HepG2 (cell line): ENCODE measurements at regions not wholly inside any gene's neighbourhood (a gene's known extent, or its start where the extent isn't known, plus 50 kb on each side); places are given as distances from the start of the nearest gene placed in this dataset.

ENCODE experiments used
- JUN ChIP-seq: sonication (generic); formaldehyde crosslinking; IDR thresholded peaks from 2 replicates; pipeline ENCODE4 v1.4.0; 2020; ENCODE audit warnings: mild to moderate bottlenecking, missing genetic modification reagents
- KDM5A ChIP-seq: fragments of 200-600 bp; sonication (generic); IDR thresholded peaks from 2 replicates; pipeline ENCODE4 v1.7.0; 2018; ENCODE audit warnings: antibody characterized with exemption, mild to moderate bottlenecking, low read length, borderline replicate concordance
- POLR2A ChIP-seq, 2 experiments: IDR thresholded peaks; 2 replicates each; pipeline ENCODE4 v1.6.1; 2011; ENCODE audit warnings: low read depth in 2 of 2, low read length in 2 of 2, mild to moderate bottlenecking in 1 of 2, moderate library complexity in 1 of 2; ENCODE audit not compliant: insufficient read depth in 1 of 2
- TAF1 ChIP-seq: sonication (generic); formaldehyde crosslinking; IDR thresholded peaks from 2 replicates; pipeline ENCODE4 v1.4.0; 2020; ENCODE audit warnings: missing genetic modification reagents
- ZHX1 ChIP-seq: sonication (generic); formaldehyde crosslinking; IDR thresholded peaks from 2 replicates; pipeline ENCODE4 v1.8.1; 2022; ENCODE audit warnings: low read depth, mild to moderate bottlenecking, missing genetic modification reagents
- ZNF274 ChIP-seq: sonication (generic); formaldehyde crosslinking; IDR thresholded peaks from 2 replicates; pipeline ENCODE4 v1.5.1; 2020; ENCODE audit warnings: mild to moderate bottlenecking, missing genetic modification reagents
- ZNF569 ChIP-seq: sonication (generic); formaldehyde crosslinking; IDR thresholded peaks from 2 replicates; pipeline ENCODE4 v1.5.0; 2020; ENCODE audit warnings: mild to moderate bottlenecking, missing genetic modification reagents, moderate library complexity, borderline replicate concordance
- TF ChIP-seq, protein P1 (sequence below): sonication (generic); formaldehyde crosslinking; IDR thresholded peaks from 2 replicates; pipeline ENCODE4 v1.5.0; 2020; ENCODE audit warnings: mild to moderate bottlenecking, missing genetic modification reagents, moderate library complexity

GRCh38 chr9:85182383-85182782 lies 512.9 kb downstream of the NTRK2 start:
- TF ChIP-seq POLR2A (IDR thresholded peaks at IDR 0.05; ENCODE audit: insufficient read depth in 1 of 2, low read depth in 2 of 2, low read length in 2 of 2): no peak
- TF ChIP-seq ZNF569 (CRISPR knock-in tag): no peak
- no peak for TF ChIP-seq JUN (CRISPR knock-in tag)
- TF ChIP-seq, protein P1, sequence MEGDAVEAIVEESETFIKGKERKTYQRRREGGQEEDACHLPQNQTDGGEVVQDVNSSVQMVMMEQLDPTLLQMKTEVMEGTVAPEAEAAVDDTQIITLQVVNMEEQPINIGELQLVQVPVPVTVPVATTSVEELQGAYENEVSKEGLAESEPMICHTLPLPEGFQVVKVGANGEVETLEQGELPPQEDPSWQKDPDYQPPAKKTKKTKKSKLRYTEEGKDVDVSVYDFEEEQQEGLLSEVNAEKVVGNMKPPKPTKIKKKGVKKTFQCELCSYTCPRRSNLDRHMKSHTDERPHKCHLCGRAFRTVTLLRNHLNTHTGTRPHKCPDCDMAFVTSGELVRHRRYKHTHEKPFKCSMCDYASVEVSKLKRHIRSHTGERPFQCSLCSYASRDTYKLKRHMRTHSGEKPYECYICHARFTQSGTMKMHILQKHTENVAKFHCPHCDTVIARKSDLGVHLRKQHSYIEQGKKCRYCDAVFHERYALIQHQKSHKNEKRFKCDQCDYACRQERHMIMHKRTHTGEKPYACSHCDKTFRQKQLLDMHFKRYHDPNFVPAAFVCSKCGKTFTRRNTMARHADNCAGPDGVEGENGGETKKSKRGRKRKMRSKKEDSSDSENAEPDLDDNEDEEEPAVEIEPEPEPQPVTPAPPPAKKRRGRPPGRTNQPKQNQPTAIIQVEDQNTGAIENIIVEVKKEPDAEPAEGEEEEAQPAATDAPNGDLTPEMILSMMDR (CRISPR knock-in tag): no peak
- TF ChIP-seq TAF1 (CRISPR knock-in tag): no peak
- no peak for TF ChIP-seq ZNF274 (CRISPR knock-in tag)
- no peak for TF ChIP-seq KDM5A
- TF ChIP-seq ZHX1 (CRISPR knock-in tag): no peak
